DND-41 (cell line): ENCODE measurements at regions not wholly inside any gene's neighbourhood (a gene's known extent, or its start where the extent isn't known, plus 50 kb on each side); places are given as distances from the start of the nearest gene placed in this dataset.
A peak's percentile ranks its signal among the peaks of the same experiment; 100 is the strongest.

ENCODE experiments used
- ATAC-seq: fragments of 200-7000 bp; cut with Tn5 transposase; 3 replicates; pipeline ENCODE4 v1.9.1; 2021; ENCODE audit warnings: low read depth; ENCODE audit not compliant: insufficient read depth
- DNase-seq: peaks from one replicate; pipeline ENCODE4 v3.0.0-alpha.2; 2020
- H2AFZ ChIP-seq: 2 replicates; pipeline ENCODE4 v1.6.0; 2012; ENCODE audit warnings: low read depth, low read length
- H3K27ac ChIP-seq: 2 replicates; pipeline ENCODE4 v1.5.1; 2012; ENCODE audit warnings: low read length, inconsistent platforms
- H3K27me3 ChIP-seq: fragments of 200-600 bp; sonication (generic); 2 replicates; pipeline ENCODE4 v1.6.0; 2012; ENCODE audit warnings: low read length, mild to moderate bottlenecking, inconsistent platforms; ENCODE audit not compliant: insufficient read depth, poor library complexity
- H3K36me3 ChIP-seq: 2 replicates; pipeline ENCODE4 v1.5.1; 2012; ENCODE audit warnings: low read length, inconsistent platforms; ENCODE audit not compliant: insufficient read depth
- H3K4me1 ChIP-seq: 2 replicates; pipeline ENCODE4 v1.5.1; 2012; ENCODE audit warnings: mild to moderate bottlenecking, low read length; ENCODE audit not compliant: insufficient read depth
- H3K4me2 ChIP-seq: 2 replicates; pipeline ENCODE4 v1.6.0; 2012; ENCODE audit warnings: mild to moderate bottlenecking, moderate library complexity, low read length, inconsistent platforms; ENCODE audit not compliant: insufficient read depth
- H3K4me3 ChIP-seq, 2 experiments: fragments of 200-600 bp in 1 of 2; shearing (Covaris generic) in 1 of 2; 2 replicates each; pipeline ENCODE4 v1.5.1; 2012 to 2016; ENCODE audit warnings: inconsistent platforms in 2 of 2, low read length in 2 of 2, mild to moderate bottlenecking in 2 of 2, low read depth in 1 of 2, moderate library complexity in 1 of 2
- H3K79me2 ChIP-seq: 2 replicates; pipeline ENCODE4 v1.6.0; 2012; ENCODE audit warnings: low read length, inconsistent platforms; ENCODE audit not compliant: insufficient read depth
- H3K9ac ChIP-seq: 2 replicates; pipeline ENCODE4 v1.6.0; 2012; ENCODE audit warnings: low read depth, mild to moderate bottlenecking, inconsistent platforms, low read length, moderate library complexity
- H3K9me3 ChIP-seq: 2 replicates; pipeline ENCODE4 v1.5.1; 2012; ENCODE audit warnings: low read length, moderate library complexity, mild to moderate bottlenecking, inconsistent platforms; ENCODE audit not compliant: insufficient read depth, severe bottlenecking
- H4K20me1 ChIP-seq: 2 replicates; pipeline ENCODE4 v1.6.0; 2012; ENCODE audit warnings: low read length; ENCODE audit not compliant: insufficient read depth
- CTCF ChIP-seq: IDR thresholded peaks from 2 replicates; pipeline ENCODE4 v1.5.1; 2012; ENCODE audit warnings: borderline replicate concordance, low read length, moderate library complexity, mild to moderate bottlenecking; ENCODE audit not compliant: poor library complexity, severe bottlenecking; ENCODE audit errors: extremely low read depth
- EZH2 ChIP-seq: IDR thresholded peaks from 3 replicates; pipeline ENCODE4 v1.6.1; 2012; ENCODE audit warnings: borderline replicate concordance, low read depth, mild to moderate bottlenecking, moderate library complexity, low read length, inconsistent platforms; ENCODE audit not compliant: severe bottlenecking

- ATAC-seq, result no peak
- Histone ChIP-seq H2AFZ (no peak overlapping the region), H3K27ac (no peak overlapping the region), H3K36me3 (no peaks in the 10 kb centered on the region), H4K20me1 (no peaks in the 10 kb centered on the region), H3K79me2 (no peaks in the 10 kb centered on the region), H3K4me2 (no peak overlapping the region), H3K4me1 (no peaks in the 10 kb centered on the region), H3K4me3 (no peak overlapping the region), H3K27me3 (no peaks in the 10 kb centered on the region), H3K9me3 (no peaks in the 10 kb centered on the region), H3K9ac (no peak overlapping the region)
- no peak for DNase-seq
- TF ChIP-seq EZH2, result no peak
- TF ChIP-seq CTCF, result no peak
Measured at GRCh38 chr4:34718576-34719245, 1525.6 kb downstream of the ARAP2 start.

GRCh38 chr4:34720571-34720970 lies 1523.7 kb downstream of the ARAP2 start:
- TF ChIP-seq EZH2 (no peak), CTCF (peak; percentile 74)
- Histone ChIP-seq H3K4me3 (no peak overlapping the region), H2AFZ (no peak overlapping the region), H3K79me2 (no peaks in the 10 kb centered on the region), H3K4me1 (no peaks in the 10 kb centered on the region), H3K9me3 (no peaks in the 10 kb centered on the region), H3K4me2 (no peak overlapping the region), H3K27ac (no peak overlapping the region), H3K9ac (no peak overlapping the region), H3K27me3 (no peaks in the 10 kb centered on the region), H3K36me3 (no peaks in the 10 kb centered on the region), H4K20me1 (no peaks in the 10 kb centered on the region)
- DNase-seq (no peak), ATAC-seq (0 out of 3 replicates have a peak, but pooled peaks have one; percentile 60)

- DNase-seq (no peak), ATAC-seq (no peak)
- no peak overlapping the region for H3K4me2 ChIP-seq
- H2AFZ ChIP-seq, result no peak overlapping the region
- H3K36me3 ChIP-seq, result no peaks in the 10 kb centered on the region
- H3K27me3 ChIP-seq, result no peaks in the 10 kb centered on the region
- H3K27ac ChIP-seq, result no peak overlapping the region
- no peak overlapping the region for H3K4me3 ChIP-seq
- no peaks in the 10 kb centered on the region for H3K9me3 ChIP-seq
- no peak overlapping the region for H3K9ac ChIP-seq
- H3K79me2 ChIP-seq, result no peaks in the 10 kb centered on the region
- no peaks in the 10 kb centered on the region for H3K4me1 ChIP-seq
- no peak for TF ChIP-seq CTCF
- no peak for TF ChIP-seq EZH2
- H4K20me1 ChIP-seq, result no peaks in the 10 kb centered on the region
Measured at GRCh38 chr4:34721835-34722234, 1522.5 kb downstream of the ARAP2 start.
